IMR-90 (cell line): ENCODE measurements at regions not wholly inside any gene's neighbourhood (a gene's known extent, or its start where the extent isn't known, plus 50 kb on each side); places are given as distances from the start of the nearest gene placed in this dataset.

Experiments
- CTCF ChIP-seq: conservative IDR thresholded peaks from 2 replicates; pipeline ENCODE4 v1.5.1; 2012; ENCODE audit warnings: mild to moderate bottlenecking, low read depth, low read length, improper control_type of control experiment
- ELK1 ChIP-seq: fragments of 150-350 bp; IDR thresholded peaks from 2 replicates; pipeline ENCODE4 v1.6.1; 2016; ENCODE audit warnings: low read depth, mild to moderate bottlenecking, low read length, moderate library complexity, borderline replicate concordance
- FOS ChIP-seq: fragments of 150-350 bp; IDR thresholded peaks from 2 replicates; pipeline ENCODE4 v1.6.1; 2016; ENCODE audit warnings: low read depth, low read length
- MAZ ChIP-seq: IDR thresholded peaks from 2 replicates; pipeline ENCODE4 v1.6.1; 2012; ENCODE audit warnings: low read depth, mild to moderate bottlenecking, low read length, improper control_type of control experiment, moderate library complexity, borderline replicate concordance
- MXI1 ChIP-seq: IDR thresholded peaks from 2 replicates; pipeline ENCODE4 v1.6.1; 2012; ENCODE audit warnings: low read depth, mild to moderate bottlenecking, low read length, moderate library complexity, borderline replicate concordance
- POLR2A ChIP-seq: IDR thresholded peaks from 2 replicates; pipeline ENCODE4 v1.6.1; 2012; ENCODE audit warnings: mild to moderate bottlenecking, low read depth, low read length
- RAD21 ChIP-seq: IDR thresholded peaks from 2 replicates; pipeline ENCODE4 v1.6.1; 2012; ENCODE audit warnings: low read length, improper control_type of control experiment
- RCOR1 ChIP-seq: IDR thresholded peaks from 2 replicates; pipeline ENCODE4 v1.6.1; 2012; ENCODE audit warnings: mild to moderate bottlenecking, low read length, improper control_type of control experiment; ENCODE audit not compliant: insufficient replicate concordance
- RFX5 ChIP-seq: IDR thresholded peaks from 2 replicates; pipeline ENCODE4 v1.8.0; 2012; ENCODE audit warnings: low read depth, mild to moderate bottlenecking, low read length, moderate library complexity
- USF2 ChIP-seq: fragments of 150-350 bp; IDR thresholded peaks from 2 replicates; pipeline ENCODE4 v1.6.1; 2017; ENCODE audit warnings: mild to moderate bottlenecking, antibody characterized with exemption, low read length, low read depth

GRCh38 chr6:122315842-122316241 lies 83.6 kb upstream of the HSF2 start:
- no peak for TF ChIP-seq RAD21
- TF ChIP-seq MAZ, result no peak
- no peak for TF ChIP-seq ELK1
- no peak for TF ChIP-seq CTCF
- TF ChIP-seq MXI1, result no peak
- no peak for TF ChIP-seq FOS
- TF ChIP-seq RCOR1, result no peak
- TF ChIP-seq RFX5, result no peak
- TF ChIP-seq USF2, result no peak
- TF ChIP-seq POLR2A, result no peak
